RWPE2 (cell line): ENCODE measurements at regions not wholly inside any gene's neighbourhood (a gene's known extent, or its start where the extent isn't known, plus 50 kb on each side); places are given as distances from the start of the nearest gene placed in this dataset.

ENCODE experiments used
- ATAC-seq: fragments of 200-7000 bp; cut with Tn5 transposase; 3 replicates; pipeline ENCODE4 v1.9.1; 2021; ENCODE audit warnings: low read depth
- DNase-seq: peaks from one replicate; pipeline ENCODE4 v3.0.0-alpha.2; 2020; ENCODE audit warnings: low spot score
- H3K27ac ChIP-seq: fragments of 450-650 bp; 2 replicates; pipeline ENCODE4 v1.5.1; 2017; ENCODE audit warnings: mild to moderate bottlenecking; ENCODE audit not compliant: poor library complexity, severe bottlenecking
- H3K27me3 ChIP-seq: fragments of 250-450 bp; sonication (Bioruptor Pico); 2 replicates; pipeline ENCODE4 v1.5.1; 2021; ENCODE audit warnings: mild to moderate bottlenecking, moderate library complexity; ENCODE audit not compliant: insufficient read depth, poor library complexity, severe bottlenecking
- H3K36me3 ChIP-seq: fragments of 250-450 bp; sonication (Bioruptor Pico); 2 replicates; pipeline ENCODE4 v1.5.1; 2020; ENCODE audit warnings: low read depth, mild to moderate bottlenecking, moderate library complexity
- H3K4me1 ChIP-seq: fragments of 250-450 bp; sonication (Bioruptor Pico); 2 replicates; pipeline ENCODE4 v1.5.1; 2021; ENCODE audit warnings: mild to moderate bottlenecking, moderate library complexity; ENCODE audit not compliant: insufficient read depth, poor library complexity, severe bottlenecking
- H3K4me3 ChIP-seq: fragments of 250-450 bp; sonication (Bioruptor Pico); 2 replicates; pipeline ENCODE4 v1.5.1; 2021; ENCODE audit warnings: mild to moderate bottlenecking, moderate library complexity; ENCODE audit not compliant: severe bottlenecking
- H3K9me3 ChIP-seq: fragments of 250-450 bp; sonication (Bioruptor Pico); 2 replicates; pipeline ENCODE4 v1.5.1; 2021; ENCODE audit warnings: mild to moderate bottlenecking, moderate library complexity; ENCODE audit not compliant: severe bottlenecking
- CTCF ChIP-seq: fragments of 450-650 bp; IDR thresholded peaks from one replicate; pipeline ENCODE4 v1.5.1; 2017; ENCODE audit warnings: mild to moderate bottlenecking, moderate library complexity; ENCODE audit not compliant: poor library complexity, severe bottlenecking

- ATAC-seq, result peak; percentile 62
- Histone ChIP-seq H3K9me3 (no peaks in the 10 kb centered on the region), H3K36me3 (no peaks in the 10 kb centered on the region), H3K27ac (peak overlapping the region; percentile 35), H3K27me3 (no peaks in the 10 kb centered on the region), H3K4me3 (no peak overlapping the region), H3K4me1 (peaks cover 27% of the 10 kb centered on the region)
- DNase-seq, result no peak
- no peak for TF ChIP-seq CTCF
These were observed 56.5 kb upstream of the ADGRF1 start for GRCh38 chr6:47098570-47098993.

- H3K4me1 ChIP-seq, result peaks cover 27% of the 10 kb centered on the region
- no peak for DNase-seq
- peak; percentile 90 for TF ChIP-seq CTCF
These were observed 55.2 kb upstream of the ADGRF1 start for GRCh38 chr6:47097092-47097945.

GRCh38 chr6:47096211-47096895 lies 54.2 kb upstream of the ADGRF1 start:
- TF ChIP-seq CTCF, result no peak
- Histone ChIP-seq H3K27ac (no peak overlapping the region), H3K36me3 (no peaks in the 10 kb centered on the region), H3K4me3 (no peak overlapping the region), H3K9me3 (no peaks in the 10 kb centered on the region), H3K27me3 (no peaks in the 10 kb centered on the region), H3K4me1 (peaks cover 27% of the 10 kb centered on the region)
- ATAC-seq (no peak), DNase-seq (no peak)

More at GRCh38 chr6:47097092-47097945, 55.2 kb upstream of the ADGRF1 start:
- H3K27me3 ChIP-seq, result no peaks in the 10 kb centered on the region
- H3K4me3 ChIP-seq, result no peak overlapping the region
- peak overlapping the region; percentile 35 for H3K27ac ChIP-seq
- peak; percentile 81 for ATAC-seq
- H3K9me3 ChIP-seq, result no peaks in the 10 kb centered on the region
- no peaks in the 10 kb centered on the region for H3K36me3 ChIP-seq

GRCh38 chr6:47094241-47094925 lies 52.3 kb upstream of the ADGRF1 start:
- Histone ChIP-seq H3K36me3 (no peaks in the 10 kb centered on the region), H3K4me3 (no peak overlapping the region), H3K4me1 (peaks cover 26% of the 10 kb centered on the region), H3K9me3 (no peaks in the 10 kb centered on the region), H3K27me3 (no peaks in the 10 kb centered on the region), H3K27ac (no peak overlapping the region)
- no peak for DNase-seq
- peak; percentile 84 for ATAC-seq
- TF ChIP-seq CTCF, result peak; percentile 52
